ENCODE measurements at regions not wholly inside any gene's neighbourhood (a gene's known extent, or its start where the extent isn't known, plus 50 kb on each side); places are given as distances from the start of the nearest gene placed in this dataset.

DNA sequence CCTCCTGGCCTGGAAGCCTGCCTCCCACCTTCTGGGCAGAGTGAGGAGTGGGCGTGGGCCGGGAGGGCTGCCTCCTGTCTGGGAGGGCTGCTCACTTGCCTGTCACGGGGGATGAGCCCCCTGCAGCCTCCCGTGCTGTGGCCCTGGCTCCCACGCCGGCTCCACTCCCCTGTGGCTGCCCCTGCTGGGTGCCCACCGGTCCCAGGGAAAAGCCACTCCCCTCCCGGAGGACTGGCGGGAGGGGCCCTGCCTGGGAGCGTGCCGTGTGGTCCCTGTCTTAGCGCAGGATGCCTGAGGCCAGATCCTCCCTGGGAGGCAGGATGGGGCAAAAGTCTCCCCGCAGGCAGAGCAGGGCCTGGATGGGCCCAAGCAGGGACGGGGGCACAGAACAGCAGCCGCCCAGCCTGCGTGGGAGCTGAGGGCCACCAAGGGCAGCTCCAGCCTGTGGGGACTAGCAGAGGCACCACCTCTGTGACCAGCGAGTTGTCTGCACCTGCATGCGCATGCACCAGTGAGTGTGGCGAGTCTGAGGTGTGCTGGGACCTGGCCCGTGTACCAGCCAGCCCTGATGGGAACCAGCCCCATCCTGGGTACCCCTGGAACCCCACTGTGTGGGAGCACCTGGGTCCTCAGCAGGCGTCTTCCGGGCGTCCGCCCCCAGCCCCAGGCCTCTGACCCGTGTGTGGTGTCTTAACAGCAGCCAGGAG lies 339.9 kb downstream of the SEC14L1 start:
- TF ChIP-seq, protein P1, sequence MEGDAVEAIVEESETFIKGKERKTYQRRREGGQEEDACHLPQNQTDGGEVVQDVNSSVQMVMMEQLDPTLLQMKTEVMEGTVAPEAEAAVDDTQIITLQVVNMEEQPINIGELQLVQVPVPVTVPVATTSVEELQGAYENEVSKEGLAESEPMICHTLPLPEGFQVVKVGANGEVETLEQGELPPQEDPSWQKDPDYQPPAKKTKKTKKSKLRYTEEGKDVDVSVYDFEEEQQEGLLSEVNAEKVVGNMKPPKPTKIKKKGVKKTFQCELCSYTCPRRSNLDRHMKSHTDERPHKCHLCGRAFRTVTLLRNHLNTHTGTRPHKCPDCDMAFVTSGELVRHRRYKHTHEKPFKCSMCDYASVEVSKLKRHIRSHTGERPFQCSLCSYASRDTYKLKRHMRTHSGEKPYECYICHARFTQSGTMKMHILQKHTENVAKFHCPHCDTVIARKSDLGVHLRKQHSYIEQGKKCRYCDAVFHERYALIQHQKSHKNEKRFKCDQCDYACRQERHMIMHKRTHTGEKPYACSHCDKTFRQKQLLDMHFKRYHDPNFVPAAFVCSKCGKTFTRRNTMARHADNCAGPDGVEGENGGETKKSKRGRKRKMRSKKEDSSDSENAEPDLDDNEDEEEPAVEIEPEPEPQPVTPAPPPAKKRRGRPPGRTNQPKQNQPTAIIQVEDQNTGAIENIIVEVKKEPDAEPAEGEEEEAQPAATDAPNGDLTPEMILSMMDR (IDR thresholded peaks at IDR 0.05; ENCODE audit: low read depth, low read length, missing input control), result no peak
- TF ChIP-seq EGR1 (IDR thresholded peaks at IDR 0.05; ENCODE audit: low read depth in 2 of 2) (no peak), TAF1 (conservative IDR thresholded peaks at IDR 0.05) (no peak), RXRA (IDR thresholded peaks at IDR 0.05) (no peak), YY1 (IDR thresholded peaks at IDR 0.05) (no peak), JUND (IDR thresholded peaks at IDR 0.05) (no peak), HNF4G (IDR thresholded peaks at IDR 0.05) (no peak), GABPA (IDR thresholded peaks at IDR 0.05 in 1 of 2, conservative IDR thresholded peaks at IDR 0.05 in 1 of 2) (no peak), RAD21 (IDR thresholded peaks at IDR 0.05) (no peak), SP1 (IDR thresholded peaks at IDR 0.05) (no peak)
- TF ChIP-seq, protein P2, sequence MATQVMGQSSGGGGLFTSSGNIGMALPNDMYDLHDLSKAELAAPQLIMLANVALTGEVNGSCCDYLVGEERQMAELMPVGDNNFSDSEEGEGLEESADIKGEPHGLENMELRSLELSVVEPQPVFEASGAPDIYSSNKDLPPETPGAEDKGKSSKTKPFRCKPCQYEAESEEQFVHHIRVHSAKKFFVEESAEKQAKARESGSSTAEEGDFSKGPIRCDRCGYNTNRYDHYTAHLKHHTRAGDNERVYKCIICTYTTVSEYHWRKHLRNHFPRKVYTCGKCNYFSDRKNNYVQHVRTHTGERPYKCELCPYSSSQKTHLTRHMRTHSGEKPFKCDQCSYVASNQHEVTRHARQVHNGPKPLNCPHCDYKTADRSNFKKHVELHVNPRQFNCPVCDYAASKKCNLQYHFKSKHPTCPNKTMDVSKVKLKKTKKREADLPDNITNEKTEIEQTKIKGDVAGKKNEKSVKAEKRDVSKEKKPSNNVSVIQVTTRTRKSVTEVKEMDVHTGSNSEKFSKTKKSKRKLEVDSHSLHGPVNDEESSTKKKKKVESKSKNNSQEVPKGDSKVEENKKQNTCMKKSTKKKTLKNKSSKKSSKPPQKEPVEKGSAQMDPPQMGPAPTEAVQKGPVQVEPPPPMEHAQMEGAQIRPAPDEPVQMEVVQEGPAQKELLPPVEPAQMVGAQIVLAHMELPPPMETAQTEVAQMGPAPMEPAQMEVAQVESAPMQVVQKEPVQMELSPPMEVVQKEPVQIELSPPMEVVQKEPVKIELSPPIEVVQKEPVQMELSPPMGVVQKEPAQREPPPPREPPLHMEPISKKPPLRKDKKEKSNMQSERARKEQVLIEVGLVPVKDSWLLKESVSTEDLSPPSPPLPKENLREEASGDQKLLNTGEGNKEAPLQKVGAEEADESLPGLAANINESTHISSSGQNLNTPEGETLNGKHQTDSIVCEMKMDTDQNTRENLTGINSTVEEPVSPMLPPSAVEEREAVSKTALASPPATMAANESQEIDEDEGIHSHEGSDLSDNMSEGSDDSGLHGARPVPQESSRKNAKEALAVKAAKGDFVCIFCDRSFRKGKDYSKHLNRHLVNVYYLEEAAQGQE (IDR thresholded peaks at IDR 0.05), result no peak
- TF ChIP-seq, protein P3, sequence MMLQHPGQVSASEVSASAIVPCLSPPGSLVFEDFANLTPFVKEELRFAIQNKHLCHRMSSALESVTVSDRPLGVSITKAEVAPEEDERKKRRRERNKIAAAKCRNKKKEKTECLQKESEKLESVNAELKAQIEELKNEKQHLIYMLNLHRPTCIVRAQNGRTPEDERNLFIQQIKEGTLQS (IDR thresholded peaks at IDR 0.05), result no peak
- TF ChIP-seq, protein P4, sequence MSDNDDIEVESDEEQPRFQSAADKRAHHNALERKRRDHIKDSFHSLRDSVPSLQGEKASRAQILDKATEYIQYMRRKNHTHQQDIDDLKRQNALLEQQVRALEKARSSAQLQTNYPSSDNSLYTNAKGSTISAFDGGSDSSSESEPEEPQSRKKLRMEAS (IDR thresholded peaks at IDR 0.05), result no peak
- TF ChIP-seq, protein P5, sequence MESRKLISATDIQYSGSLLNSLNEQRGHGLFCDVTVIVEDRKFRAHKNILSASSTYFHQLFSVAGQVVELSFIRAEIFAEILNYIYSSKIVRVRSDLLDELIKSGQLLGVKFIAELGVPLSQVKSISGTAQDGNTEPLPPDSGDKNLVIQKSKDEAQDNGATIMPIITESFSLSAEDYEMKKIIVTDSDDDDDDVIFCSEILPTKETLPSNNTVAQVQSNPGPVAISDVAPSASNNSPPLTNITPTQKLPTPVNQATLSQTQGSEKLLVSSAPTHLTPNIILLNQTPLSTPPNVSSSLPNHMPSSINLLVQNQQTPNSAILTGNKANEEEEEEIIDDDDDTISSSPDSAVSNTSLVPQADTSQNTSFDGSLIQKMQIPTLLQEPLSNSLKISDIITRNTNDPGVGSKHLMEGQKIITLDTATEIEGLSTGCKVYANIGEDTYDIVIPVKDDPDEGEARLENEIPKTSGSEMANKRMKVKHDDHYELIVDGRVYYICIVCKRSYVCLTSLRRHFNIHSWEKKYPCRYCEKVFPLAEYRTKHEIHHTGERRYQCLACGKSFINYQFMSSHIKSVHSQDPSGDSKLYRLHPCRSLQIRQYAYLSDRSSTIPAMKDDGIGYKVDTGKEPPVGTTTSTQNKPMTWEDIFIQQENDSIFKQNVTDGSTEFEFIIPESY (IDR thresholded peaks at IDR 0.05), result no peak

Measured in liver (tissue), 3 donors.